H9 (cell line): ENCODE measurements at regions not wholly inside any gene's neighbourhood (a gene's known extent, or its start where the extent isn't known, plus 50 kb on each side); places are given as distances from the start of the nearest gene placed in this dataset.

Experiments
- DNase-seq: peaks from one replicate; pipeline ENCODE4 v3.0.0-alpha.2; 2017
- H2AFZ ChIP-seq: one replicate; pipeline ENCODE4 v1.6.1; 2013; ENCODE audit warnings: mild to moderate bottlenecking, low read length, control low read depth, moderate library complexity
- H2AK5ac ChIP-seq: 2 replicates; pipeline ENCODE4 v1.6.1; 2013; ENCODE audit warnings: low read length, control low read depth, mixed read lengths; ENCODE audit not compliant: insufficient read length
- H2BK120ac ChIP-seq: one replicate; pipeline ENCODE4 v1.6.1; 2013; ENCODE audit warnings: low read depth, mild to moderate bottlenecking, low read length, control low read depth, inconsistent platforms; ENCODE audit not compliant: poor library complexity, severe bottlenecking
- H2BK12ac ChIP-seq: 2 replicates; pipeline ENCODE4 v1.6.1; 2013; ENCODE audit warnings: low read length, control low read depth, mixed read lengths, low read depth; ENCODE audit not compliant: insufficient read length
- H2BK15ac ChIP-seq: 2 replicates; pipeline ENCODE4 v1.6.1; 2013; ENCODE audit warnings: low read depth, low read length, control low read depth
- H2BK20ac ChIP-seq: one replicate; pipeline ENCODE4 v1.6.1; 2013; ENCODE audit warnings: low read depth, mild to moderate bottlenecking, low read length, control low read depth, inconsistent platforms; ENCODE audit not compliant: poor library complexity, severe bottlenecking
- H2BK5ac ChIP-seq: 2 replicates; pipeline ENCODE4 v1.6.1; 2013; ENCODE audit warnings: low read length, control low read depth, mixed read lengths; ENCODE audit not compliant: insufficient read length
- H3K14ac ChIP-seq: 2 replicates; pipeline ENCODE4 v1.6.1; 2013; ENCODE audit warnings: low read length, control low read depth; ENCODE audit not compliant: insufficient read depth
- H3K18ac ChIP-seq: 2 replicates; pipeline ENCODE4 v1.6.1; 2013; ENCODE audit warnings: low read depth, mild to moderate bottlenecking, mixed read lengths, low read length, control low read depth; ENCODE audit not compliant: insufficient read length
- H3K23ac ChIP-seq: 2 replicates; pipeline ENCODE4 v1.6.1; 2013; ENCODE audit warnings: low read length, control low read depth, mixed read lengths, low read depth; ENCODE audit not compliant: insufficient read length
- H3K23me2 ChIP-seq: 2 replicates; pipeline ENCODE4 v1.6.1; 2013; ENCODE audit warnings: low read depth, mild to moderate bottlenecking, mixed read lengths, low read length, control low read depth; ENCODE audit not compliant: insufficient read length, poor library complexity, severe bottlenecking
- H3K27ac ChIP-seq: 2 replicates; pipeline ENCODE4 v1.5.1; 2013; ENCODE audit warnings: low read length, control low read depth, mixed read lengths, low read depth; ENCODE audit not compliant: insufficient read length
- H3K27me3 ChIP-seq: 2 replicates; pipeline ENCODE4 v1.6.1; 2013; ENCODE audit warnings: low read length, control low read depth, inconsistent platforms; ENCODE audit not compliant: insufficient read depth
- H3K4ac ChIP-seq: 2 replicates; pipeline ENCODE4 v1.6.1; 2013; ENCODE audit warnings: low read depth, mild to moderate bottlenecking, control low read depth, inconsistent platforms, low read length, moderate library complexity
- H3K4me1 ChIP-seq: 2 replicates; pipeline ENCODE4 v1.6.1; 2013; ENCODE audit warnings: low read length, control low read depth, inconsistent platforms; ENCODE audit not compliant: insufficient read depth
- H3K4me2 ChIP-seq: 2 replicates; pipeline ENCODE4 v1.6.1; 2013; ENCODE audit warnings: low read length, control low read depth, mixed read lengths; ENCODE audit not compliant: insufficient read length, insufficient read depth
- H3K56ac ChIP-seq: 2 replicates; pipeline ENCODE4 v1.6.1; 2013; ENCODE audit warnings: low read depth, mild to moderate bottlenecking, mixed read lengths, low read length, control low read depth; ENCODE audit not compliant: insufficient read length
- H3K79me1 ChIP-seq: 2 replicates; pipeline ENCODE4 v1.6.1; 2013; ENCODE audit warnings: low read depth, mild to moderate bottlenecking, moderate library complexity, low read length, control low read depth, inconsistent platforms; ENCODE audit not compliant: insufficient read depth, poor library complexity, severe bottlenecking
- H3K79me2 ChIP-seq: 2 replicates; pipeline ENCODE4 v1.6.1; 2013; ENCODE audit warnings: low read length, control low read depth, inconsistent platforms; ENCODE audit not compliant: insufficient read depth
- H3K9ac ChIP-seq: 2 replicates; pipeline ENCODE4 v1.6.1; 2013; ENCODE audit warnings: low read length, control low read depth, mixed read lengths; ENCODE audit not compliant: insufficient read length; ENCODE audit errors: extremely low read depth
- H3K9me3 ChIP-seq: one replicate; pipeline ENCODE4 v1.6.1; 2013; ENCODE audit warnings: low read depth, low read length, inconsistent platforms; ENCODE audit not compliant: control insufficient read depth
- H3T11ph ChIP-seq: one replicate; pipeline ENCODE4 v1.6.1; 2013; ENCODE audit warnings: mild to moderate bottlenecking, low read length, control low read depth, inconsistent platforms
- H4K20me1 ChIP-seq: one replicate; pipeline ENCODE4 v1.6.1; 2013; ENCODE audit not compliant: control insufficient read depth, insufficient read length, insufficient read depth
- H4K5ac ChIP-seq: 2 replicates; pipeline ENCODE4 v1.6.1; 2013; ENCODE audit warnings: low read depth, mild to moderate bottlenecking, mixed read lengths, low read length, control low read depth; ENCODE audit not compliant: insufficient read length
- H4K8ac ChIP-seq: replicated peaks from 2 replicates; pipeline ENCODE4 v1.6.1; 2013; ENCODE audit warnings: low read length, control low read depth, mixed read lengths, low read depth; ENCODE audit not compliant: insufficient read length
- H4K91ac ChIP-seq: 2 replicates; pipeline ENCODE4 v1.6.1; 2013; ENCODE audit warnings: low read depth, mild to moderate bottlenecking, moderate library complexity, mixed read lengths, low read length, control low read depth; ENCODE audit not compliant: insufficient read length
- H3K27ac Mint-ChIP-seq, 3 experiments: 2 replicates in 2 of 3; 3 replicates in 1 of 3; pipeline ENCODE4 v1.8.0; 2020 to 2021; ENCODE audit warnings: mixed read lengths in 3 of 3, mild to moderate bottlenecking in 1 of 3, moderate library complexity in 1 of 3
- H3K27me3 Mint-ChIP-seq: 2 replicates; pipeline ENCODE4 v1.8.0; 2021; ENCODE audit warnings: low read depth, mild to moderate bottlenecking, moderate library complexity, mixed read lengths
- H3K36me3 Mint-ChIP-seq, 3 experiments: 2 replicates in 2 of 3; 3 replicates in 1 of 3; pipeline ENCODE4 v1.8.0; 2020 to 2021; ENCODE audit warnings: low read depth in 3 of 3, mixed read lengths in 3 of 3; ENCODE audit not compliant: insufficient read depth in 1 of 3
- H3K4me1 Mint-ChIP-seq, 2 experiments: 2 replicates each; pipeline ENCODE4 v1.8.0; 2020; ENCODE audit warnings: mixed read lengths in 2 of 2
- H3K4me3 Mint-ChIP-seq, 2 experiments: 2 replicates in 1 of 2; 3 replicates in 1 of 2; pipeline ENCODE4 v1.8.0; 2020 to 2021; ENCODE audit warnings: mild to moderate bottlenecking in 2 of 2, mixed read lengths in 2 of 2, moderate library complexity in 1 of 2
- H3K9me3 Mint-ChIP-seq, 2 experiments: 2 replicates in 1 of 2; 3 replicates in 1 of 2; pipeline ENCODE4 v1.8.0; 2020; ENCODE audit warnings: mild to moderate bottlenecking in 2 of 2, mixed read lengths in 2 of 2, moderate library complexity in 1 of 2
- WGBS: extraction: QIAGEN DNeasy Blood & Tissue Kit; methylation state at CpG from one replicate; pipeline ENCODE4 v1.1.7; 2013; ENCODE audit warnings: missing lambda C conversion rate, low lambda C conversion rate, mixed read lengths; ENCODE audit not compliant: insufficient read length; ENCODE audit errors: extremely low coverage; 5-methylcytosine and 5-hydroxymethylcytosine counted together
- TF ChIP-seq, protein P1 (sequence below): fragments of 200-600 bp; sonication (generic); conservative IDR thresholded peaks from 3 replicates; pipeline ENCODE4 v1.8.0; 2021; ENCODE audit warnings: antibody characterized with exemption, mild to moderate bottlenecking

DNA sequence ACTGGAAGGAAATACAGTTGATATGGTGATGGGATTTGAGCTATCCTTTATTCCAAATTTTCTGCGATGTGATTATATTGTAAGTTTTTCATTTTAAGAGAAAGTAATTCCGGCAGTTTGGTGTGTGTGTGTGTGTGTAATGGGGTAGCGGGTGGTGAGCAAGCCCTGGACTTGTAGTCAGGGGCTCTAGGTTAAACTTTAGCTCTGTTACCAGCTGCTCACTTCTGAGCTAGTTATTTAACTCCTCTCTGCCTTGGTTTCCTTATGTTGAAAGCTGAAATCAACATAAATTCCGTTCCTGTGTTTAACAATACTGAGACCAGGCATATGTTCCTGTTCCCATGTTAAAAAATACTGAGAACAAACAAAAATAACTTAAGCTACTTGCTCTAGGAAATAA, 174.1 kb upstream of the CASK start:
- no peak overlapping the region for H3K27ac Mint-ChIP-seq
- no peak overlapping the region for H2AFZ ChIP-seq
- no peak overlapping the region for H3K9ac ChIP-seq
- peaks cover 4% of the 10 kb centered on the region; the same call in 1 of the 2 replicates for H3K4me1 ChIP-seq
- H3K79me1 ChIP-seq: no peaks in the 10 kb centered on the region
- H3K4me2 ChIP-seq: no peak overlapping the region
- H3K23me2 ChIP-seq: no peaks in the 10 kb centered on the region
- peaks cover 0 to 8% (median 0%) of the 10 kb centered on the region in 3 experiments; a peak in 2 of 7 replicates for H3K36me3 Mint-ChIP-seq
- no peak overlapping the region for H3K4ac ChIP-seq
- H2BK15ac ChIP-seq: no peak overlapping the region
- H2BK120ac ChIP-seq: no peak overlapping the region
- H3K9me3 ChIP-seq: no peaks in the 10 kb centered on the region
- no CpG with 5 or more reads among the region's 4 CpGs for WGBS
- no peak overlapping the region for H3K56ac ChIP-seq
- H3K14ac ChIP-seq: no peak overlapping the region
- H3K79me2 ChIP-seq: no peaks in the 10 kb centered on the region
- no peak overlapping the region for H4K5ac ChIP-seq
- peaks cover 27 to 32% of the 10 kb centered on the region in 2 experiments for H3K4me1 Mint-ChIP-seq
- no peaks in the 10 kb centered on the region for H3K27me3 ChIP-seq
- DNase-seq: no peak
- H3K4me3 Mint-ChIP-seq: no peak overlapping the region
- no peak overlapping the region for H3K27ac ChIP-seq
- no peak overlapping the region for H2BK5ac ChIP-seq
- H4K8ac ChIP-seq: no peak overlapping the region
- H4K91ac ChIP-seq: no peak overlapping the region
- peaks cover 40 to 43% of the 10 kb centered on the region in 2 experiments for H3K9me3 Mint-ChIP-seq
- H3K18ac ChIP-seq: no peak overlapping the region
- TF ChIP-seq, protein P1, sequence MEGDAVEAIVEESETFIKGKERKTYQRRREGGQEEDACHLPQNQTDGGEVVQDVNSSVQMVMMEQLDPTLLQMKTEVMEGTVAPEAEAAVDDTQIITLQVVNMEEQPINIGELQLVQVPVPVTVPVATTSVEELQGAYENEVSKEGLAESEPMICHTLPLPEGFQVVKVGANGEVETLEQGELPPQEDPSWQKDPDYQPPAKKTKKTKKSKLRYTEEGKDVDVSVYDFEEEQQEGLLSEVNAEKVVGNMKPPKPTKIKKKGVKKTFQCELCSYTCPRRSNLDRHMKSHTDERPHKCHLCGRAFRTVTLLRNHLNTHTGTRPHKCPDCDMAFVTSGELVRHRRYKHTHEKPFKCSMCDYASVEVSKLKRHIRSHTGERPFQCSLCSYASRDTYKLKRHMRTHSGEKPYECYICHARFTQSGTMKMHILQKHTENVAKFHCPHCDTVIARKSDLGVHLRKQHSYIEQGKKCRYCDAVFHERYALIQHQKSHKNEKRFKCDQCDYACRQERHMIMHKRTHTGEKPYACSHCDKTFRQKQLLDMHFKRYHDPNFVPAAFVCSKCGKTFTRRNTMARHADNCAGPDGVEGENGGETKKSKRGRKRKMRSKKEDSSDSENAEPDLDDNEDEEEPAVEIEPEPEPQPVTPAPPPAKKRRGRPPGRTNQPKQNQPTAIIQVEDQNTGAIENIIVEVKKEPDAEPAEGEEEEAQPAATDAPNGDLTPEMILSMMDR: no peak
- no peaks in the 10 kb centered on the region for H4K20me1 ChIP-seq
- H3T11ph ChIP-seq: no peak overlapping the region
- no peak overlapping the region for H3K23ac ChIP-seq
- H3K27me3 Mint-ChIP-seq: no peaks in the 10 kb centered on the region; the same call in 1 of the 2 replicates
- no peak overlapping the region for H2BK12ac ChIP-seq
- H2AK5ac ChIP-seq: no peak overlapping the region
- no peak overlapping the region for H2BK20ac ChIP-seq
